B cell (primary cell): ENCODE measurements at regions not wholly inside any gene's neighbourhood (a gene's known extent, or its start where the extent isn't known, plus 50 kb on each side); places are given as distances from the start of the nearest gene placed in this dataset.

Experiments used
- ATAC-seq: fragments of 200-7000 bp; cut with Tn5 transposase; one replicate; pipeline ENCODE4 v1.10.0; 2021; ENCODE audit warnings: low read depth, mild to moderate bottlenecking, moderate number of reproducible peaks, moderate library complexity
- CTCF ChIA-PET: fragments of 350-600 bp; sonication (Branson Sonifier 250); formaldehyde crosslinking; loops from one replicate; lab custom pipeline; 2021; ENCODE audit warnings: antibody characterized with exemption, inconsistent platforms; lab: Charles Lee
- POLR2A ChIA-PET: fragments of 350-600 bp; sonication (Branson Sonifier 250); formaldehyde crosslinking; loops from one replicate; lab custom pipeline; 2021; ENCODE audit warnings: antibody characterized with exemption; lab: Charles Lee
- DNase-seq: peaks from one replicate; pipeline ENCODE4 v3.0.0; 2013
- H2AFZ ChIP-seq: 2 replicates; pipeline ENCODE4 v1.6.1; 2012; ENCODE audit warnings: mild to moderate bottlenecking, low read depth, low read length; ENCODE audit not compliant: insufficient read depth, poor library complexity, severe bottlenecking
- H3K27ac ChIP-seq, 2 donors: 1 replicate in 1 of 2; 2 replicates in 1 of 2; pipeline ENCODE4 v1.5.1; 2012 to 2013; ENCODE audit warnings: low read length in 2 of 2, mild to moderate bottlenecking in 2 of 2, moderate library complexity in 1 of 2
- H3K27me3 ChIP-seq, 4 experiments: fragments of 200-600 bp in 1 of 4; sonication (generic) in 1 of 4; replicated peaks in 1 of 4; 1 replicate in 2 of 4; 2 replicates in 2 of 4; pipeline versions ENCODE4 v1.6.1 to v1.7.0; 2013 to 2016; ENCODE audit warnings: low read length in 3 of 4, mild to moderate bottlenecking in 2 of 4, mixed read lengths in 1 of 4, moderate library complexity in 1 of 4; ENCODE audit not compliant: insufficient read depth in 4 of 4, control insufficient read depth in 3 of 4; ENCODE audit errors: control extremely low read depth in 1 of 4
- H3K36me3 ChIP-seq, 2 experiments: replicated peaks in 1 of 2; 1 replicate in 1 of 2; 2 replicates in 1 of 2; pipeline versions ENCODE4 v1.6.1 to v1.7.1; 2013; ENCODE audit warnings: low read length in 1 of 2; ENCODE audit not compliant: insufficient read depth in 2 of 2, control insufficient read depth in 1 of 2; ENCODE audit errors: control extremely low read depth in 1 of 2, extremely low read depth in 1 of 2
- H3K4me1 ChIP-seq, 2 donors: fragments of 200-600 bp in 1 of 2; sonication (generic) in 1 of 2; 1 replicate in 1 of 2; 2 replicates in 1 of 2; pipeline versions ENCODE4 v1.5.1 to v1.6.1; 2013 to 2017; ENCODE audit warnings: low read length in 2 of 2; ENCODE audit not compliant: control insufficient read depth in 2 of 2, insufficient read depth in 2 of 2
- H3K4me2 ChIP-seq: replicated peaks from 2 replicates; pipeline ENCODE3; 2012; ENCODE audit warnings: mild to moderate bottlenecking, low read depth, low read length; ENCODE audit not compliant: poor library complexity, severe bottlenecking
- H3K4me3 ChIP-seq, 5 experiments: fragments of 200-600 bp in 1 of 5; sonication (generic) in 1 of 5; 1 replicate in 3 of 5; 2 replicates in 2 of 5; pipeline versions ENCODE4 v1.5.1 to v1.7.0; 2011 to 2016; ENCODE audit warnings: low read length in 4 of 5, mild to moderate bottlenecking in 4 of 5, low read depth in 2 of 5, control low read depth in 1 of 5, moderate library complexity in 1 of 5; ENCODE audit not compliant: insufficient read depth in 1 of 5; ENCODE audit errors: control extremely low read depth in 1 of 5, extremely low read depth in 1 of 5
- H3K79me2 ChIP-seq: fragments of 200-600 bp; sonication (generic); one replicate; pipeline ENCODE4 v1.6.0; 2016; ENCODE audit warnings: low read length; ENCODE audit not compliant: control insufficient read depth, insufficient read depth
- H3K9ac ChIP-seq: fragments of 200-600 bp; sonication (generic); 2 replicates; pipeline ENCODE4 v1.6.1; 2017; ENCODE audit warnings: mild to moderate bottlenecking, low read length, moderate library complexity
- H3K9me3 ChIP-seq, 3 donors: one replicate each; pipeline versions ENCODE4 v1.6.1 to v1.7.1; 2013; ENCODE audit warnings: low read length in 2 of 3; ENCODE audit not compliant: control insufficient read depth in 2 of 3, insufficient read depth in 1 of 3; ENCODE audit errors: control extremely low read depth in 1 of 3
- H4K20me1 ChIP-seq: 2 replicates; pipeline ENCODE4 v1.6.0; 2012; ENCODE audit warnings: mild to moderate bottlenecking, low read length; ENCODE audit not compliant: insufficient read depth, control insufficient read depth, poor library complexity, severe bottlenecking
- H3K27ac Mint-ChIP-seq: one replicate; pipeline ENCODE4 v1.8.0; 2021; ENCODE audit warnings: mixed read lengths
- H3K27me3 Mint-ChIP-seq: one replicate; pipeline ENCODE4 v1.8.0; 2021; ENCODE audit warnings: mixed read lengths
- H3K4me1 Mint-ChIP-seq: one replicate; pipeline ENCODE4 v1.8.0; 2021; ENCODE audit warnings: mixed read lengths
- H3K4me3 Mint-ChIP-seq: one replicate; pipeline ENCODE4 v1.8.0; 2021; ENCODE audit warnings: mixed read lengths
- H3K9me3 Mint-ChIP-seq: one replicate; pipeline ENCODE4 v1.8.0; 2022; ENCODE audit warnings: mixed read lengths; ENCODE audit not compliant: insufficient read depth
- EZH2 ChIP-seq: IDR thresholded peaks from 2 replicates; pipeline ENCODE4 v1.6.1; 2012; ENCODE audit warnings: borderline replicate concordance, low read depth, mild to moderate bottlenecking, moderate library complexity, low read length; ENCODE audit not compliant: insufficient read depth, poor library complexity, severe bottlenecking
- WGBS: methylation state at CpG from one replicate; pipeline ENCODE4 v1.1.5; 2013; ENCODE audit warnings: missing lambda C conversion rate; ENCODE audit not compliant: insufficient coverage; 5-methylcytosine and 5-hydroxymethylcytosine counted together
- intact Hi-C: fragments of 100-400 bp; cut with micrococcal nuclease; formaldehyde crosslinking; loops from one replicate; pipeline ENCODE4 v1.10.0; 2022
- TF ChIP-seq, protein P1 (sequence below): fragments of 200-600 bp; IDR thresholded peaks from one replicate; pipeline ENCODE4 v1.8.0; 2022; ENCODE audit warnings: antibody characterized with exemption, mild to moderate bottlenecking

DNA sequence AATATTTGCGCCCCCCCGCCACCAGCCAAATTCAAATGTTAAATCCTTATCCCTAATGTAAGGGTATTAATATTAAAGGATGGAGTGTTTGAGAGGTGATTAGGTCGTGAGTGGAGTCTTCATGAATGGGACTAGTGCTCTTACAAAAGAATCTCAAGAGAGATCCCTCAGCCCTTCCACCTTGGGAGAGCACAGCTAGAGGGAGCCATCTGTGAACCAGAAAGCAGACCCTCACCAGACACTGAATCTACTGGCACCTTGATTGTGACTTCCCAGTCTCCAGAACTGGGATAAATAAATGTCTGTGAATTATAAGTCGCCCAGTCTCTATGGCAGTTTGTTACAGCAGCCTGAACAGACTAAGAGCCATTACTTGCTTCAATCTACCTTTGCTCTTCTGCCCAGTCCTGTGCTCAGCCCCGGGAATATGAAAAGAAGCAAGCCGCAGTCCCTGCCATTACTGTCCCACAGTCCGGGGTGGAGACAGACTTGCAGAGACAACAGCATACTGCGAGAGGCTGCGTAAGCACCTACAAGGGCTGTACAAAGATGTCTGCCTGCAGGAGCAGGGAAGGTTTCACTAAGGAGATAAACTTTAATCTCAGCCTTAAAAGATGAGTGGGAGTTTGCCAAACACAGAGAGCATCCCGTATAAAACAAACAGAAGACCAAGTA lies 110.7 kb upstream of the TMCO5A start:
- Histone ChIP-seq H3K27ac (no peak overlapping the region), H3K4me1 (no peaks in the 10 kb centered on the region), H3K79me2 (no peaks in the 10 kb centered on the region), H4K20me1 (no peaks in the 10 kb centered on the region), H3K9ac (no peak overlapping the region), H3K4me2 (no peak overlapping the region), H3K9me3 (no peaks in the 10 kb centered on the region), H2AFZ (no peak overlapping the region), H3K36me3 (no peaks in the 10 kb centered on the region), H3K27me3 (no peaks in the 10 kb centered on the region), H3K4me3 (no peak overlapping the region)
- H3K27me3 Mint-ChIP-seq: peaks cover 7% of the 10 kb centered on the region
- no peak overlapping the region for H3K27ac Mint-ChIP-seq
- H3K9me3 Mint-ChIP-seq: no peaks in the 10 kb centered on the region
- DNase-seq: no peak
- 100% methylated on average over 6 of the region's 10 CpGs for WGBS
- POLR2A ChIA-PET: no interaction called here
- no peak overlapping the region for H3K4me3 Mint-ChIP-seq
- CTCF ChIA-PET: no interaction called here
- ATAC-seq: no peak
- no peaks in the 10 kb centered on the region for H3K4me1 Mint-ChIP-seq
- no peak for TF ChIP-seq EZH2
- TF ChIP-seq, protein P1, sequence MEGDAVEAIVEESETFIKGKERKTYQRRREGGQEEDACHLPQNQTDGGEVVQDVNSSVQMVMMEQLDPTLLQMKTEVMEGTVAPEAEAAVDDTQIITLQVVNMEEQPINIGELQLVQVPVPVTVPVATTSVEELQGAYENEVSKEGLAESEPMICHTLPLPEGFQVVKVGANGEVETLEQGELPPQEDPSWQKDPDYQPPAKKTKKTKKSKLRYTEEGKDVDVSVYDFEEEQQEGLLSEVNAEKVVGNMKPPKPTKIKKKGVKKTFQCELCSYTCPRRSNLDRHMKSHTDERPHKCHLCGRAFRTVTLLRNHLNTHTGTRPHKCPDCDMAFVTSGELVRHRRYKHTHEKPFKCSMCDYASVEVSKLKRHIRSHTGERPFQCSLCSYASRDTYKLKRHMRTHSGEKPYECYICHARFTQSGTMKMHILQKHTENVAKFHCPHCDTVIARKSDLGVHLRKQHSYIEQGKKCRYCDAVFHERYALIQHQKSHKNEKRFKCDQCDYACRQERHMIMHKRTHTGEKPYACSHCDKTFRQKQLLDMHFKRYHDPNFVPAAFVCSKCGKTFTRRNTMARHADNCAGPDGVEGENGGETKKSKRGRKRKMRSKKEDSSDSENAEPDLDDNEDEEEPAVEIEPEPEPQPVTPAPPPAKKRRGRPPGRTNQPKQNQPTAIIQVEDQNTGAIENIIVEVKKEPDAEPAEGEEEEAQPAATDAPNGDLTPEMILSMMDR: no peak
- intact Hi-C loops: no loop called here

DNA sequence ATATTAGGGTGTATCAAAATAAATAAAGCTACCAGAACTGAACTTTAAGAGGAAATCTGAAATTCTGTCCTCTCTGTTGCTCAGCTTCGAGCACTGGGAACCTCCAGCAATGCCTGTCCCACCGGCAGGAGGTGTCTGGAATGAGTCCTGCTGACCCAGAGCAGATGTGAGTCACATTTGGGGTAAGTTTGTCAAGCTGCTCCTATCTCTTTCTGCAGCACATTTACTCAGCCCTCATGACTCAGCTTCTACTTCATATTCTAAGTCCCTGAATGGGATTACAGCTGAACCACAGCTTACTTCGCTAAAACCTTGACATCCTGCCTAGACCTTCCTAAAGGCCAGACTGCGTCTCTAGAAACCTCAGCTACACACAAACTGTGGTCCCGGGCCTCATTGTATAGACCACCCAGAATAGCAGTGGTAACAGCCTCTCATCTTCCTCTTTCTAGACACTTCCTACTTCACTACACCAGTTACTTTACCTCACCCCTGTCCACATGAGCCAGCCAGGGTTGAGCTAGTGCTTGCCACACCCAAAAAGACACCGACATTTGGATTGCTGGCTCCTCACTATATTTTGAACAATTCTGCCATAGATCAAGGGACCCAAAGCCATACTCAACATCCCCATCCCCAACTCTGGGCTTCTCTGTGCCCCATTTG lies 109.6 kb upstream of the TMCO5A start:
- H3K9ac ChIP-seq: no peak overlapping the region
- Mint-ChIP-seq H3K9me3 (no peaks in the 10 kb centered on the region), H3K27me3 (peaks cover 7% of the 10 kb centered on the region), H3K27ac (no peak overlapping the region), H3K4me3 (no peak overlapping the region), H3K4me1 (no peaks in the 10 kb centered on the region)
- H3K27me3 ChIP-seq: no peaks in the 10 kb centered on the region
- ATAC-seq (no peak), DNase-seq (no peak)
- intact Hi-C loops: no loop called here
- no peak overlapping the region for H3K4me2 ChIP-seq
- H3K79me2 ChIP-seq: no peaks in the 10 kb centered on the region
- POLR2A ChIA-PET: no interaction called here
- no peak overlapping the region for H3K4me3 ChIP-seq
- CTCF ChIA-PET: no interaction called here
- no peaks in the 10 kb centered on the region for H4K20me1 ChIP-seq
- no peak overlapping the region for H3K27ac ChIP-seq
- TF ChIP-seq EZH2: no peak
- TF ChIP-seq, protein P1: no peak
- no peak overlapping the region for H2AFZ ChIP-seq
- H3K36me3 ChIP-seq: no peaks in the 10 kb centered on the region
- H3K9me3 ChIP-seq: no peaks in the 10 kb centered on the region
- 20% methylated on average over 4 of the region's 6 CpGs for WGBS
- no peaks in the 10 kb centered on the region for H3K4me1 ChIP-seq
